ENCODE measurements at regions not wholly inside any gene's neighbourhood (a gene's known extent, or its start where the extent isn't known, plus 50 kb on each side); places are given as distances from the start of the nearest gene placed in this dataset.

DNA sequence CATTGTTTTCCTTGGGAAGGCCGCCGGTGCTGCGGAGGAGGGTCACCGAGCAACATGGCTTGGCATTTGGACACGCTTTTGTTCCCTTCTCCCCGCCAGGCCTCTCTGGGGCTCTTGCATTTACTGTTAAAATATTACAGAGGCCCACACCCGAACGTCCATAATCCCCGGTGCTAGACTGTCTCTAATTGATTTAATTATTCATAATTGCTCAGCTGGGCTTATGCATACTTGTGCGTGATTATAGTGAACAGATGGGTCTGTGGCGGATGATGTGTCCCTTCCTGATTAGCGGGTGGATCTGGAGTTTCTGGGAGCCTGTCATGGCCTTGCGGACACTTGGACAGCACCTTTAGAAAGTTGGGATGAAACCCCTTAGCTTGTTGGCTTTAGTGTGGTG lies 100.2 kb upstream of the MSX1 start:
- no peak for TF ChIP-seq CTCF (IDR thresholded peaks at IDR 0.05; ENCODE audit: insufficient read depth, low read depth, low read length, missing control alignments)
- DNase-seq (ENCODE audit: low read depth) = no peak
- H3K4me3 ChIP-seq (ENCODE audit: low read length) = no peak overlapping the region

DNA sequence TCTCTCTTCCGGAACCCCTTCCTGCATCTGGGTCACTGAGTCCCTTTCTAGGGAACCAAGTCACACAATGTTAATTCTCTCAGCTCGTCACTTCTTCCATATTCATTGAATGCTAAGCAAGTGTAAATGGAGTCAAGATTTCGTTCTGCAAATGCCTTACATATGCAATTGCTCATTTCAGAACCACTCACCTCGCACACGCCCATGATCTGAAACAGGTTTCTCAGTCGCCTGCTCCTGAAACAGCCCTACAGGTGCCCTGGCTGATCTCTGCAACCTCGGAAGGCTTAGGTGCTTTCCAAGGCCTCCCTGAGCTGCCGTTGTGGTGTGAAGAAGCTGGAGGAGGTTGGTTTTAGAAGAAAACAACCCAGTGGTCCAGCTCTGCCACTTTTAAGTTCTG lies 100.8 kb upstream of the MSX1 start:
- TF ChIP-seq CTCF (IDR thresholded peaks at IDR 0.05; ENCODE audit: insufficient read depth, low read depth, low read length, missing control alignments) = no peak
- H3K4me3 ChIP-seq (ENCODE audit: low read length) = no peak overlapping the region
- no peak for DNase-seq (ENCODE audit: low read depth)

- DNase-seq (ENCODE audit: low read depth) = no peak
- TF ChIP-seq CTCF (IDR thresholded peaks at IDR 0.05; ENCODE audit: insufficient read depth, low read depth, low read length, missing control alignments) = no peak
- no peak overlapping the region for H3K4me3 ChIP-seq (ENCODE audit: low read length)
Measured at GRCh38 chr4:4755306-4755705, 104.2 kb upstream of the MSX1 start.

GRCh38 chr4:4754641-4755040 lies 104.8 kb upstream of the MSX1 start:
- H3K4me3 ChIP-seq (ENCODE audit: low read length) = no peak overlapping the region
- no peak for TF ChIP-seq CTCF (IDR thresholded peaks at IDR 0.05; ENCODE audit: insufficient read depth, low read depth, low read length, missing control alignments)
- no peak for DNase-seq (ENCODE audit: low read depth)

DNA sequence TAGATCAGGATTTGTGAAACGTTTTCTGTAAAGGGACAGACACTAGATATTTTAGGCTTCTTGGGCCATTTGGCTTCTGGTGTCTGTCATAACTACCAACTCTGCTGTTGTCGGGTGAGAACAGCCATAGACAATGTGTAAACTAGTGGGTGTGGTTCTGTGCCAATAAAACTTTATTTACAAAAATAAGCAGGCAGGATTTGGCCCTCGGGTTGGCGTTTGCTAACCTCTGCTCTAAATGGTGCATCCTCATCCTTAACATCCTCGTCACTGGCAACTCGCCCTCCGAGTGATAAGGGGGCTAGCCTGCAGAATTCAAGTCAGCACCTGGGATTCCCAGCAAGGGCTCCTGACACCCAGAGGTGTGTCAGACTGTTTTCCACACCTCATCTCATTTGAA lies 105.8 kb upstream of the MSX1 start:
- DNase-seq (ENCODE audit: low read depth) = no peak
- no peak for TF ChIP-seq CTCF (IDR thresholded peaks at IDR 0.05; ENCODE audit: insufficient read depth, low read depth, low read length, missing control alignments)
- H3K4me3 ChIP-seq (ENCODE audit: low read length) = no peak overlapping the region

DNA sequence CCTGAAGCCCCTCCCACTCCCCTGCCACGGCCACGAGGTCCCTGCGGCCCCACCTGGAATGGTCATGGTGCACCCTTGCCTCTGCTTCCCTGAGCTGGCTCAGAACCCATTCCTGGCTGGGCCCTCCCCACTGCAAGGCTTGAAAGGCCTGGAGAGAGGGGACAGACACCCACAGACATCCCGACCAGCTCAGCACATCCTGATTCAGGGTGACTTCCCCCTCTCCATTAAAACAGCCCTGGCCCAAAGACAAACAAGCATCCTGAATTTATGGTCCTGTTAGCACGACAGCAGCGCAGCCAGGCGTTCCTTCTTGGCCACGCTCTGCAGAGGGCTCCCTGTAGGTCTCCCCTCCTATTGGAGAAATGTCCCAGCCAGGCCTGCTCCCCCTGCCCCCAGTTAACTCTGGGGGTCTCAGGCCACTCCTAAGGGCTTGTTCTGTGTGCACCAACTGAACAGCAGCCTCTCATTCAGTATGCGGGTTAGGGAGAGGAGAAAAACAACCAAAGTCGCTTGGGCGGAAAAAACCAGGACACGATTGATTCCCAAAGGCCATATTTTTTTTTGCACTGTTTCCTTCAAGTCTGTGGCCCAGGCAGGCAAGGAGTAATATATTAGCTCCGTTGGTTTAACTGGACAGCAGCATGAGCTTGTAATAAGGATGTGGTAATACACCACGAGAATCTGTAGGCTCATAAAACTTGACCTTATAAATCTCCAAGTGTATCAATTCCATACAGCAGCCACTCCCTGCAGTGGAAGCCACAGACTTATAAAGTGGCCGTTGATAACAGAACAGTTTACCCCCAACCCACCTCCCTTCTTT lies 106.7 kb upstream of the MSX1 start:
- no peak for DNase-seq (ENCODE audit: low read depth)

More for the DNA sequence above, 106.7 kb upstream of the MSX1 start:
- H3K4me3 ChIP-seq (ENCODE audit: low read length) = no peak overlapping the region
- TF ChIP-seq CTCF (IDR thresholded peaks at IDR 0.05; ENCODE audit: insufficient read depth, low read depth, low read length, missing control alignments) = no peak
